GM21825 (cell line): ENCODE measurements at regions not wholly inside any gene's neighbourhood (a gene's known extent, or its start where the extent isn't known, plus 50 kb on each side); places are given as distances from the start of the nearest gene placed in this dataset.
"Not testable (repeated sequence)": the region's sequence is repeated elsewhere in the genome, so short reads cannot be mapped to it uniquely, and the experiment has no call there.

Experiments used
- ATAC-seq: cut with Tn5 transposase; IDR thresholded peaks from one replicate; pipeline ENCODE4 v1.9.1; 2021; ENCODE audit warnings: mild to moderate bottlenecking, moderate library complexity; ENCODE audit not compliant: unreplicated experiment

DNA sequence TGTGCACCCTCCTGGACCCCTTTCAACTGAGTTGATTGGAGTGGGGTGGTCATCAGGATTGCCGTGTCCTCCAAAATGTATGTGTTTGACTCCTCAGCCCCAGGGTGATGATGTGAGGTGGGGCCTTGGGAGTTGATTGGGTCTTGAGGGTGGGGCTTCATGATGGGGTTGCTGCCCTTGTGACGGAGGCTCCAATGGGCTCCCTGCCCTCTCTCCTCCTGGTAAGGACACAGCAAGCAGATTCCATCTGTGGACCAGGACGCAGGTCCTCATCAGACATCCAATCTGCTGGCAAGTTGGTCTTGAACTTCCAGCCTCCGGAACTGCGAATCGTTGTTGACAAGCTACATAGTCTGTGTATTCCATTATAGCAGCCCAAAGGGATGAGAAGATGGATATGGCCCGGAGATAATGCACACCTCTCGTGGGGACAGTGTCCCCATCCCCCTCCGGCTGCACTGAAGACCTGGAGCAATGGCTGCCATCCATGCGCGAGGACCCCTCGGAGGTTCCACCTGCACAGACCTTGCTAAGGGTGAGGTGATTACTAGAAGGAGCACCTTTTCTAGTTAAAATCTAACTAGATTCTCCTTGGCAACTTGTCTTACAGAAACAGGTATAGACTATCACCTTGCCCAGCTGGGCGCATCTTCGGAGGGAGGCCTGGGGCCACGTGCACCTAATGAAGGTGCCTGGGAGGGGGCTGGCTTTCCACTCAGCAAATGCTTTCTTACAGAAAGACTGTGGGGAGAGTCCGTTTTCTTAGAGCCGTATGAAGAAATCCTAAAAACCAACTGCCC lies 75.7 kb upstream of the IRX4 start:
- ATAC-seq = no peak

DNA sequence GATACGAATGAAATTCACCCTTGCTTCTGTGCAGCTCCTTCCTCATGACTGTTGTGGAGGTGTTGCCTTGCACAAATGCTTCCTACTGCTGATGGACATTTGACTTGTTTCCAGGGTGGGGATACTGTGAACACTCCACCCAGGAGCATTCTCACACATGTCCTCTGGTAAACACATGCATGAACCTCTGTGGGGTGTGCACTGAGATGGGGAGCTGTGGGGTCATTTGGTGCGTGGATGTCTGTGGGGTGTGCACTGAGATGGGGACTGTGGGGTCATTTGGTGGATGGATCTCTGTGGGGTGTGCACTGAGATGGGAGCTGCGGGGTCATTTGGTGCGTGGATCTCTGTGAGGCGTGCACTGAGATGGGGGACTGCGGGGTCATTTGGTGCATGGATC lies 72.9 kb upstream of the IRX4 start:
- ATAC-seq = no peak

DNA sequence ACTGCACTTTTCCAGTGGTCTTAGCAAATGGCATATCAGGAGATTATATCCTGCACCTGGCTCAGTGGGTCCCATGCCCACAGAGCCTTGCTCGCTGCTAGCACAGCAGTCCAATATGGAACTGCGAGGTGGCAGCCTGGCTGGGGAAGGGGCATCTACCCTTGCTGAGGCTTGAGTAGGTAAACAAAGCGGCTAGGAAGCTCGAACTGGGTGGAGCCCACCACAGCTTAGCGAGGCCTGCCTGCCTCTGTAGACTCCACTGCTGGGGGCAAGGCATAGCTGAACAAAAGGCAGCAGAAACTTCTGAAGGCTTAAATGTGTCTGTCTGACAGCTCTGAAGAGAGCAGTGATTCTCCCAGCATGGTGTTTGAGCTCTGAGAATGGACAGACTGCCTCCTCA lies 71.0 kb upstream of the IRX4 start:
- ATAC-seq = not testable (repeated sequence)

DNA sequence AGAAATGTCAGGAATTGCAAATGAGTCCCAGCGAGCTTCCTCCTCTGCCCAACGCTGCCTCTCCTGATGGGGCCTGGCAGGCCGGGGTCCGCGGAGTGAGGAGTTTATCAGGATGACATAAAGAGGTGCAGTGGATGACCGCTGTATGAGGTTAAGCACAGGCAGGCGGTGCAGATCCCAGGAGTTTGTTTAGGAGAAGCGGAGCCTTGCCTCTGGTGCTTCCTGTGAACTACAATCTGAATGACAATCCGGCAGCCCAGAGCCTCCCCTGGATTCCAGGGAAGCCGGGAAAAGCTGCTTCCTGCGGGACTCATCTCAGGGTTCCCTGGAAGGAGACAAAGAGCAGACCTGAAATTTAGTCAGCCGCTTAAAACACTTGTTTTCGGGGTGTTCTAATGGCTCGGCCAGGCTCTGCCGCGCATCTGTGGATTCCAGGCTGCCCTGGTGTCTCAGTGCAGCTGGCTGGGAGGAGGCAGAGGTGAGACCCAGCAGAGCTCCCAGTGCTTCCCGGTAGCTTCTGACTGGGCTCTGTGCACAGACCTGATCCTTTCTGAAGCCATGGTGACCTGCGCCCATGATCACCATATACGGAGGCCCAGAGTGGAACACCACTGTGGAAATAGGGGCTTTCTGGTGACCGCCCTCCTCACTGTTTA lies 69.8 kb upstream of the IRX4 start:
- ATAC-seq = no peak

DNA sequence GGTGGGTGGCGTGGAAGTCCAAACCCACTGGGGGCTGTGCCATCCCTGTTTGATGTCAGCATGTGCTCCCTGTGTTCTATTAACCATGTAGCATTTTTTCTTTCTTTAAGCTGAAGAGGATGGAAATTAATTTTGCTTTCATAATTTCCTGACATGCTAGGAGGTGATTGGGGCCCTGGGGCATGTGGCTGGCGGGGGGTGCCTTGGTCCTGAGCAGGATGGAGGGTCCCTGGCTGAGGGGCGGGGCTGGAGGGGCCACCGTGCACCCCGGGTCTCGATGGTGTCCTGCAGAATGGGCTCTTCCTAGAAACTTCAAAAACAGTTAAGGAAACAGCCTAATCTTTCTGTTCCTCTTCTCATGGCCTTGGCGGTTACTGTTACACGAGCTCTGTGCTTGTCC lies 69.3 kb upstream of the IRX4 start:
- no peak for ATAC-seq

DNA sequence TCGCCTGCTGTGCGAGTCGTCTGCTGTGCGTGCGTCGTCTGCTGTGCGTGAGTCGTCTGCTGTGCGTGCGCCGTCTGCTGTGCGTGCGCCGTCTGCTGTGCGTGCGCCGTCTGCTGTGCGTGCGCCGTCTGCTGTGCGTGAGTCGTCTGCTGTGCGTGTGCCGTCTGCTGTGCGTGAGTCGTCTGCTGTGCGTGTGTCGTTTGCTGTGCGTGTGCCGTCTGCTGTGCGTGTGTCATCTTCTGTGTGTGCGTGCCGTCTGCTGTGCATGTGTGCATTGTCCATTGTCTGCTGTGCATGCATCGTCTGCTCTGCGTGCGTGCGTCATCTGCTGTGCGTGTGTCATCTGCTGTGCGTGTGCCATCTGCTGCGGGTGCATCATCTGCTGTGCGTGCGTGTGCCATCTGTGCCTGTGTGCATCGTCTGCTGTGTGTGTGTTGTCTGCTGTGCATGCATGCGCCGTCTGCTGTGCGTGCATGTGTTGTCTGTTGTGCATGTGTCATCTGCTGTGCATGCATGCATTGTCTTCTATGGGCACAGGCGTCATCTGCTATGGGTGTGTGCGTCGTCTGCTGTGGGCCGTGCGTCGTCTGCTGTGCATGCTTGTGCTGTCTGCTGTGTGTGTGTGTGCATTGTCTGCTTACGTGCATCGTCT lies 68.6 kb upstream of the IRX4 start:
- ATAC-seq = no peak

DNA sequence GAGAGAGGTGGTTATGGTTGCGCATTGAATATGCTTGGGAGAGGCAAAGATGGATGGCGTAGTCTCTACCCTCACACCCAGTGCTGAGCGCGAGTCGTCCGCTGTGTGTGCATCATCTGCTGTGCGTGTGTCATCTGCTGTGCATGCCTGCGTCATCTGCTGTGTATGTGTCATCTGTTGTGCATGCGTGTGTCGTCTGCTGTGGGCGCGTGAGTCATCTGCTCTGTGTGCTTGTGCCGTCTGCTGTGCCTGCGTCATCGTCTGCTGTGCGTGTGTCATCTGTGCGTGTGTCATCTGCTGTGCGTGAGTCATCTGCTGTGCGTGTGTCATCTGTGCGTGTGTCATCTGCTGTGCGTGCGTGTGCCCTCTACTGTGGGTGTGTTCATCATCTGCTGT lies 68.0 kb upstream of the IRX4 start:
- no peak for ATAC-seq

DNA sequence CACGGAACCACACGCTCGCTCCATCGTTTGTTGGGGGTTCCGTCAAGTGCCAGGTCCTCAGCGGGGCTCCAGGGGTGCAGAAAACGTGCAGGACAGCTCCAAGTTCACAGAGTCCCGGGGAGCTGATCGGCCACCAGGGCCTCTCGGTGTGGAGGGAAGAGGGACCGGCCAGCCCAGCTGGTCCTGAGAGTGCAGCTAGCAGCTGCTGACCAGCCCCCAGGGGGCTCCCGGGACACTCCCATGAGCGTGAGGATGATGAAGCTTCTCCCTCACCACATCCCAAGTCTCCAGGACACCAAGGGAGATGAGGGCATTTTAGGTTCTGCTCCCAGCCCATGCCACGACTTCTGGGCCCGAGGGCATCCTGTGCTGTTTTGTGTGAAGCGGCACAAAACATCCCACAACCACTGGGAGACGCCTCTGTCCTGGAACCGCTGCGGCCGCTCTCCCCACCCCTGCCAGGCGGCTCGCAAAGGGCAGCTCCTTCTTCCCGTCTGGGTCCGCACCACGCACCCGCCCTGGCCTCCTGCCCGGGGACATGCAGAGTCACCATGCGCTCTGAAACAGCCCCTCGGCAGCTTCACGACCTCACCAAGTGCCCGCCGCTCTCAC lies 67.5 kb upstream of the IRX4 start:
- ATAC-seq = no peak

DNA sequence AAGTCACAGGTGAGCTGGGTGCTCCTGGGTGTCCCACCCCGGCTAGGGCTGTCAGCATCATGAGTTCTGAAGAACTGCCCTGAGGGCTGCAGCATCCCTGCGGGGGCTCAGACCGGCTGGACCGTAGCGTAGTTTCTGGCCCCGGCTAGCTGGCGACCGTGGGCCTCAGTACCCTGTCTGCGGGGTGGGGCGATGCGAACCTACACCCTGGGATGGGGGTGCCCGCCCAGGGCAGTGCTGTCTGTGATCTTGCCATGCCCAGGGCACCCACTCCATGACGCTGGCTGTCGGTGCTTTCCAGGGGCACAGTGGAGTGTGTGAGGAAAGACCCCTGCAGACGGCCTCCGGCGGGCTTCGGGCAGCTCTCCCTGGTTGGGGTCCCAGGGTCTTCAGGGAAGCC lies 66.5 kb upstream of the IRX4 start:
- no peak for ATAC-seq

DNA sequence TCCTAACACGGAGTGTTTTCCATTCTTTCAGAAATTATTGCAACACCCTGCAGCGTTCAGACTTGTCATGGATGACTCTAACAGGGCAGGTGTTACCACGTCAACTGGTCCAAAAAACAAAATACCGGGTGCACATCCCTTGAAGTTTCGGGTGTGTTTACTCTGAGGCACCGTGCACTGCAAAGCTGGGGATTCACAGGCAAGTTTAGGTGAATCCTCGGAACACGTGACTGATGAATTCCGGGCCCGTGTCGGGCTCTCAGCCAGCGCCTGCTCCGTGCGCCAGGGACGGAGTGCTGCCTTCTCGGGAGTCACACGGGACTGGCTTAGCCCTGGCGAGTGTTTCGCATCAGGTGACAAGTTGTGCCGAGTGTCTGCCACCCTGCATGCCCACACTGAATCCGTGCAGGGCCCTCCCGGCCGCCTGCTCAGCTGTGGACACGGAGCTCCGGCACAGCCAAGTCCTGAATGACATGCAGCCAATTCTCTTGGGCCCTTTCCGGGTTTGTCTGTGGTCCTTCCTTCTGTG lies 66.0 kb upstream of the IRX4 start:
- ATAC-seq = no peak

DNA sequence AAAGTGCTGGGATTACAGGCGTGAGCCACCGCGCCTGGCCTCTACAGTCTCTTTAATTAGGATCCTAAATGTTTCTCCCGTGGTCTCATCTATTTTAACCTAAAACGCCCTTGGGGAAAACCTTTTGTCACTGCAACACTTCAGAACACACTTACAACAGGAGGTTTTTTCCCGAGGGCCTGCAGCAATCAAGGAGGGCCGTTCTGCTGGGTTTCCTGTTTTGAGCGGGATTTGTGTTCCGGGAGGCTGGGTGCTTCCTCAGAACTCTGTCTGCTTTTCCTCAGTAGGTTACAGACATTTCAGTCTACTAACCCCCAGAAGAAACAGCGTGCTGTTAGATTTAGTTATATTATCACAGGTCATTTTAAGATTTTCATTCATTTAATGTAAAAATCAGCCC lies 65.4 kb upstream of the IRX4 start:
- ATAC-seq = no peak

DNA sequence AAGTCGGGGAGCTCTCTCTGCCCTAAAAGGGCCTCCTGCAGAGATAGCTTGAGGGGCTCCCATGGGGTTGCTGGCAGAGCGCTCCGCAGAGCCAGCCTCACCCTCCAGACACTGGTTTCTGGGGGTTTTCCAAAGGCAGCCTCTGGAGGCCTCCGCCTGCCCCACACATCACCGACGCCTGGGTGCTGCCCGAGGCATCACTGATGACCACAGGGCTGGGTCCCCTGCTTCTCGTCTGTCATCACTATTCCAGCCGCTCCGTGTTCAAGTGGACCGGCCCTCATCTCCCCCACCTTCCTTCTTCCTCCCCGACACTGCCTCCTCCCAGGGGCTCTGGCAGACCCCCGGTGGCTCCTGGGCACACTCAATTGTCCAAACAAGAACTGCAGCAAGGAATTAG lies 64.1 kb upstream of the IRX4 start:
- no peak for ATAC-seq

DNA sequence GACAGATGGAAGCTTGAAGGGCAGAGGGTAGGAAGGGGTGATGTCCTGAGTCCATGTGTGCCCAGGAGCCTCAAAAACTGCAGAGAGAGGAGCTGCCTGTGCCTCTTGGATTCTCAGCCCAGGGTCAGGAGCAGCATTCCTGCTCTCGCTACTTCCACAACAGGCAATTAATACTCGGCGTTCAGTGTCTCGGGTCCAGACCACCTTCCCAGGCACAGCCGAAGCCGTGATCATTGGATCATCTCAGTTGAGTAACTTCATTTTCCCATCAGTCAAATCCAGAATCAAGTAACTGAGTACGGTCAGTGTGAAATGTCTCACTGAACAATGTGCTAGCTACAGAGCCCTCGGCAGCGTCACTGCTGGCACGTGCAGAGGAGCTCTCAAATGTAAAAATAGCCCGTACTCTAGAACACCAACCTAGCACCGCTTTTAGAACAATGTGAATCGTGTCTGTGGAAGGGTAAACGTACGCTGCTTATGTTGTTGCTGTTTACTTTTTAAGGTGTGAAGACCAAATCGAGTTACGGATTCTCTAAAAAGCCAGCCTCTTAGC lies 63.5 kb upstream of the IRX4 start:
- no peak for ATAC-seq

DNA sequence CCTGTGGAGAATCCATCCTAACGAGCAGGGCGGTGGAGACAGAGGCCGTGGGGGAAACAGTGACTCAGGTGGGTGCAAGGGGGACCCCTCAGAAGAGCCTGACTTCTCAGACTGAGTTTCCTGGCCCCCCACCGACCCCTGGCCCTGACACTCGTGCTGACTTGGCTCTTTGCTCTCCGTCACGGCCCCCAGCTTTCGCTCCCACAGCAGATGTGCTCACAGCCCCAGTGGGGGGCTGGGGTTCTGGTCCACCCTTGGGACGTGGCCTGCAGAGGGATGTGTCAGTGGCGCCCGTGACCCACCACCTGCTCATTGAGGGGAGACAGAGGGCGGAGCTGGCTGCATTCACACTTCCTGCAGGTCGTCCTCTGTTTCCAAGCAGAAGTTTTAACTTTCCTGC lies 62.9 kb upstream of the IRX4 start:
- no peak for ATAC-seq

DNA sequence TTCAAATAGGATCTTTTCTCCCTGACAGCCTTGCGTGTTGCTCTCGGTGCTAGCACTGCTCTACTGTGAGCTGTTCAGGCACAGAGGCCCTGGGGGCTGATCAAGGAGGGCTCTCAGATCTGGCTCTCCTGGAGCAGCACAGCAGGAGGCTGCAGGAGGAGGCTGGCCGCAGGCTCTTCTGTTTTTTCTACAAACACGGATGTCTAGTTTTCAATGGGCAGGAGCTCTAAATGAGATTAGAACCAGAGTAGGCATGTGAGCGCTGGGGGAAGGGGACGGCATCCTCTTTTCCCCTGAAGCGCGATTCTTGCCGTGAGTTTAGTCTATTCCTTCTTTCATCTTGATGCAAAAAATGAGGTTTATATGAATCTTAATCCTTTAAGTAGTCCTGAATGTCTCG lies 61.7 kb upstream of the IRX4 start:
- no peak for ATAC-seq

DNA sequence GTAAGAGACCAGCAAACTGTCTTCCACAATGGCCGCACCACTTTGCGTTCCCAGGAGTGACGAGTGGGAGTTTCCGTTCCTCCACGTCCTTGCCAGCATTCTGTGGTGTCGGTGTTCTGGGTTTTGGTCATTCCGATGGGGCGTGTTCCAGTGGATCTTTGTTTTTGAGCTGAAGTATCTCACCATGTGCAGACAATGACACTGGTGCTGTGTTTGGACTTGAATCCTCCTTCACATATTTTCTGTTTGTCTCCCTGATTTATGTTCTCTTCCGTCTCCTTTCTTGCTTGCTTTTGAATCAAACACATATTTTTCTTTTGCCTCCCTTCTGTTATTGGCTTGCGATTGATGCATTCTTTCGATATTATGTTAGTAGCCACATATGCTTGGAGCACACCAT lies 60.8 kb upstream of the IRX4 start:
- no peak for ATAC-seq

DNA sequence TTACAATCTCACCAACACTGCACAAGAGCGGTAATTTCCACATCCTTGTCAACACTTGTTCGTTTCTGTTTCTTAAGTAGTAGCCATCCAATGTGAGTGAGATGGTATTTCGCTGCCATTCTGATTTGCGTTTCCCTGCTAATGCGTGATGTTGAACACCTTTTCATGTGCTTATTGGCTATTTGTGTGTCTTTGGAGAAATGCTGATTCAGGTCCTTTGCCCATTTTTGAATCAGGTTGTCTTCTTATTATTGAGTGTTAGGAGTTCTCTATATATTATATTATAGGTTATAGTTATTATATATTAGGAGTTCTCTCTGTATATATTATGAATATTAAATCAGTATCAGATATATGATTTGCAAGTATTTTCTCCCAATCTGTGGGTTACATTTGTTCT lies 59.9 kb upstream of the IRX4 start:
- no peak for ATAC-seq

DNA sequence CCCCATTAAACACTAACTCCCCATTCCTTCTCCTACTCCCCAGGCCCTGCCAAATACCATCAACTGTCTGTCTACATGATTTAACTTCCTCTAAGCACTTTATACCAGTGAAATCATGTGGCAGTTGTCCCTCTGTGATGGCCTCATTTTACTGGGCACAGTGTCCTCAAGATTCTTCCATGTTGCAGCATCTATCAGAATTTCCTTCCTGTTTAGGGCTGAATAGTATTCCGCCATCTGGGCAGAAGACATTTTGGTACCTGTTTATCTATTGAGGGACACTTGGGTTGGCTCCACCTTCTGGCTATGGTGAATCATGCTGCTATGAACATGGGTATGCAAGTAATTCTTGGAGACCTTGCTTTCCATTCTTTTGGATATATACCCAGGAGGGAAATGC lies 59.4 kb upstream of the IRX4 start:
- ATAC-seq = no peak

DNA sequence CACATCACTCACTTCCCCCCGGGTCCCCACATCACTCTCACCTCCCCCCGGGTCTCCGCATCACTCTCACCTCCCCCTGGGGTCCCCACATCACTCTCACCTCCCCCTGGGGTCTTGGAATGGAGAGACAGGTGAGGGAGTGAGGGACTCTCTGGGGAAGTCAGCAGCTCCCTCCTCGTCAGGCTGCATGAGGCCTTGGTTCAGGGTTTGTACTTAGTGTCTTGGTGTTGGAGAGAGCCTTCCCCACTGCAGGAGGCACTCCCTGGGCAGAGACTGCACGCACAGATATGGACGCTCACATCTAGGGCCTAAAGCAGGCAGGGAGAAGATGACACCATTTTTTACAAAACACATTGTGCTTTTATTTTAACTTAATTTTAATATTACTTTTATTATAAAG lies 56.5 kb upstream of the IRX4 start:
- no peak for ATAC-seq

DNA sequence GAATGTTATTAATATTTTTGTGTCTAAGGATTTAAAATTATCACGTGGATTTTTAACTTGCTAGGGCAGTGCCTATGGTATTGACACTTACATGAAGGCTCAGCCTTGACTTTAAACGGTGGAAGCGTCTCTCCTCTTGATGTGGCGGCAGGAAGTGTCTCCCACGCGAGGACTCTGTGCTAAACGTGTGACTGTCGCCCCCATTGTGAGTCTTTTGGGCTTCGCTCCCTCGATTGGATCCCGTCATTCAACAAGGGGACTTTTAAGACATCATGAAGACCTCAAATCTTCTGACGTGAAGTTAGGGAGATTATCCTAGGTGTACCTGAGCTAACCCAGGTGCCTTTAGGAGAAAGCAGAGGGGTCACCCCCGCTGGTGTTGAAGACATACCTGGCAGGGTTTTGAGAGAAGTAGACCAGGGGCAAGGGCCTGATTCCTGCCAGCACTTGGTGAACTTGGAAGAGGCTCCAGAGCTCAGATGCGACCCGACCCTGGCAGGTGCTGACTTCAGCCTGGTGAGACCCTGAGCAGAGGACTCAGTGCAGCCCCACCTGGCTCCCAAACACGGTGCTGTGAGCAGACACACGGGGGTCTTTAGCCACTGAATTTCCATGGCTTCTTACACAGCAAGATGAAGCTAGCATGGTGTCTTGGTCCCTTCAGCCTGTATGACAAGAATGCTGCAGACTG lies 55.7 kb upstream of the IRX4 start:
- ATAC-seq = no peak

DNA sequence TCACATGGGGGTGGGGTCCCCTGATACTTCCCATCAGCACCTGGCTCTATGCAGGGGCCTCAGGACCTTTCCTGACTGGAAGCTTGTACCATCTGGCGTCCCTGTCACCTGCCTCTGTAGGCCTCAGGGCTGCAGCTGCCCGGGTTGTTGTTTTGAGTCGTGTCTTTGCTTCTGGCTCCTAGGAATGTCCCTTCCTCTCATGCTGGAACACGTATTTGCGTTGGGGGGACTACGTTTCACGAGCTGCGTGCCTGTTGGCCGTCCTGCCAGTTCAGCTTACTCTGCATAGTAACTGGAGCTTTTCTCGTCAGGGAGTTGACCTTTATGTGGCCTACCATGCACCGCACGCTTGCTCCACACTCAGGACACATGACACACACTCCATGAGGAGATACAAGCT lies 54.9 kb upstream of the IRX4 start:
- no peak for ATAC-seq
